ENCODE measurements at regions not wholly inside any gene's neighbourhood (a gene's known extent, or its start where the extent isn't known, plus 50 kb on each side); places are given as distances from the start of the nearest gene placed in this dataset.

- WGBS, 2 experiments (ENCODE audit: extremely low coverage in 2 of 2, insufficient read length in 1 of 2) = 6% methylated on average over 2 of the region's 8 CpGs; no CpG with 5 or more reads in 1 of the 2 experiments
- no peaks in the 10 kb centered on the region for H3K79me1 ChIP-seq (ENCODE audit: low read depth in 1 of 2, low read length in 2 of 2)
- no peak overlapping the region for H3K56ac ChIP-seq (ENCODE audit: extremely low read depth, insufficient read depth, low read length)
- dilution Hi-C loops (cut with HindIII; ENCODE audit: low sequenced_read_pairs, unreplicated experiment) (no loop called here), intact Hi-C loops (cut with micrococcal nuclease) (no loop called here), in situ Hi-C loops (cut with MboI; ENCODE audit: low sequenced_read_pairs) (no loop called here)
- no peaks in the 10 kb centered on the region for H3K4me1 ChIP-seq (ENCODE audit: control insufficient read depth, insufficient read depth, low read length)
- no peaks in the 10 kb centered on the region for H3K9me3 ChIP-seq (ENCODE audit: control insufficient read depth, insufficient read depth, low read length)
- no peak overlapping the region for H3K27ac ChIP-seq (ENCODE audit: insufficient read depth, low read length)
- no peaks in the 10 kb centered on the region for H4K20me1 ChIP-seq (ENCODE audit: insufficient read depth, low read length)
- no TSS peak for BruUV-seq (replicated peaks)
- H2BK5ac ChIP-seq (ENCODE audit: low read depth, low read length, poor library complexity, severe bottlenecking) = no peak overlapping the region
- POLR2A ChIA-PET (ENCODE audit: unreplicated experiment) = no interaction called here
- no peak overlapping the region for H3K4me2 ChIP-seq (ENCODE audit: low read depth, low read length)
- CTCF ChIA-PET = no interaction called here
- H3K9ac ChIP-seq (ENCODE audit: low read depth, low read length) = no peak overlapping the region
- H3K4me3 ChIP-seq (ENCODE audit: insufficient read depth, low read depth, low read length) = no peak overlapping the region
- DNase-seq = peak; percentile 56
- peaks cover 32% of the 10 kb centered on the region for H3K27me3 ChIP-seq (ENCODE audit: control insufficient read depth, insufficient read depth, low read length)
- no peak overlapping the region for H4K91ac ChIP-seq (ENCODE audit: insufficient read depth, low read depth, low read length)
- H3K36me3 ChIP-seq (ENCODE audit: control insufficient read depth, insufficient read depth, low read length) = no peaks in the 10 kb centered on the region
- H4K8ac ChIP-seq (ENCODE audit: low read depth in 2 of 2, low read length in 2 of 2) = no peak overlapping the region
- no peak overlapping the region for H2BK120ac ChIP-seq (ENCODE audit: low read depth, low read length)
- no peak overlapping the region for H4K5ac ChIP-seq (ENCODE audit: low read depth, low read length)
- no peak overlapping the region for H3K23ac ChIP-seq (ENCODE audit: low read depth, low read length)
- H2BK15ac ChIP-seq (ENCODE audit: low read depth, low read length) = no peak overlapping the region
- ATAC-seq (ENCODE audit: low read depth) = peak; percentile 60; the same call in 1 of the 2 replicates
- H3K4ac ChIP-seq (ENCODE audit: low read depth, low read length) = no peak overlapping the region
- H3K18ac ChIP-seq (ENCODE audit: low read depth, low read length) = no peak overlapping the region
- H2AK5ac ChIP-seq (ENCODE audit: low read depth, low read length) = no peak overlapping the region
- no peak overlapping the region for H2AFZ ChIP-seq (replicated peaks; ENCODE audit: low read length, poor library complexity)
- H3K9me1 ChIP-seq (ENCODE audit: insufficient read depth, low read length) = no peaks in the 10 kb centered on the region
- H2AK9ac ChIP-seq (replicated peaks; ENCODE audit: low read depth, low read length, poor library complexity) = no peak overlapping the region
- H3K14ac ChIP-seq (replicated peaks; ENCODE audit: low read depth, low read length) = no peak overlapping the region
- TF ChIP-seq MAFK (IDR thresholded peaks at IDR 0.05; ENCODE audit: low read depth, low read length) = no peak
- no peak for TF ChIP-seq FOS (IDR thresholded peaks at IDR 0.05; ENCODE audit: low read depth, low read length)
- TF ChIP-seq USF2 (IDR thresholded peaks at IDR 0.05; ENCODE audit: low read depth, low read length) = no peak
- no peak for TF ChIP-seq MAZ (IDR thresholded peaks at IDR 0.05; ENCODE audit: borderline replicate concordance, low read depth, low read length)
- no peak for TF ChIP-seq BHLHE40 (IDR thresholded peaks at IDR 0.05; ENCODE audit: low read depth, low read length)
- no peak for TF ChIP-seq POLR2A (IDR thresholded peaks at IDR 0.05; ENCODE audit: low read depth, low read length)
- TF ChIP-seq SMC3 (IDR thresholded peaks at IDR 0.05; ENCODE audit: low read depth, low read length) = no peak
- TF ChIP-seq RFX5 (IDR thresholded peaks at IDR 0.05; ENCODE audit: low read depth, low read length) = no peak
- no peak for TF ChIP-seq NFE2L2 (IDR thresholded peaks at IDR 0.05; ENCODE audit: low read depth, low read length)
- no peak overlapping the region for H2BK20ac ChIP-seq (ENCODE audit: low read depth, low read length)
These were observed 204.7 kb upstream of the PELI2 start for GRCh38 chr14:55913324-55914025.
